ENCODE measurements at regions not wholly inside any gene's neighbourhood (a gene's known extent, or its start where the extent isn't known, plus 50 kb on each side); places are given as distances from the start of the nearest gene placed in this dataset.

DNA sequence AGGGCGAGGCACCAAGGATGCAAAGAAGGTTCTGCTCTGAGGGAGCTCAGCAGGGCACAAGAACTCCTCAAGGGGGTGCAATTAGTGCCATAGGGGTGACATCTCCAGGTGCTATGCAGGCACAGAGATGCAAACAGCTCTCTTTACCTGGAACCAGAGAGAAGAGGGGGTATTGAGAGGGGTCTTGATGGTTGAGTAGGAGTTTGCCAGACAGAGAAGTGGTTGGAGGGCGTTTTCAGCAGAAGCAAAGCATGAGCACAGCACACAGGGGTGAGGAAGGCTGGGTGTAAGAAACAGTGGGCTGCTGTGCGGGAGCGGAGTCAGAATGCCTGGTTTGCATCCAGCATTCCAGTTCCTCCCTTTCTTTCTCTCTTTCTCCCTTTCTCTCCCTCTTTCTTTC lies 81.8 kb upstream of the LHX1 start:
- Mint-ChIP-seq H3K36me3 (no peaks in the 10 kb centered on the region), H3K9me3 (0 out of 2 replicates have a peak, but pooled peaks cover 3% of the 10 kb centered on the region), H3K4me1 (peaks cover 15% of the 10 kb centered on the region), H3K27ac (no peak overlapping the region), H3K4me3 (no peak overlapping the region), H3K27me3 (ENCODE audit: low read depth) (no peaks in the 10 kb centered on the region)
- DNase-seq (ENCODE audit: low spot score) (no peak), ATAC-seq (no peak)
- ChIA-PET CTCF (interaction anchor here (0.7 to 2.4 kb wide), 2 partner anchors 11 to 15 kb away, joined by 4 to 5 read pairs; no protein-coding TSS in a partner anchor), POLR2A (no interaction called here)
- TF ChIP-seq ATF1 (CRISPR knock-in tag; IDR thresholded peaks at IDR 0.05) = no peak
- no peak for TF ChIP-seq GRHL2 (CRISPR knock-in tag; IDR thresholded peaks at IDR 0.05; ENCODE audit: insufficient replicate concordance, severe bottlenecking)
- no peak for TF ChIP-seq ZNF416 (CRISPR knock-in tag; IDR thresholded peaks at IDR 0.05)
- TF ChIP-seq GABPB1 (CRISPR knock-in tag; IDR thresholded peaks at IDR 0.05) = no peak
- TF ChIP-seq, protein P1, sequence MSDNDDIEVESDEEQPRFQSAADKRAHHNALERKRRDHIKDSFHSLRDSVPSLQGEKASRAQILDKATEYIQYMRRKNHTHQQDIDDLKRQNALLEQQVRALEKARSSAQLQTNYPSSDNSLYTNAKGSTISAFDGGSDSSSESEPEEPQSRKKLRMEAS (CRISPR knock-in tag; IDR thresholded peaks at IDR 0.05) = no peak
- TF ChIP-seq, protein P2, sequence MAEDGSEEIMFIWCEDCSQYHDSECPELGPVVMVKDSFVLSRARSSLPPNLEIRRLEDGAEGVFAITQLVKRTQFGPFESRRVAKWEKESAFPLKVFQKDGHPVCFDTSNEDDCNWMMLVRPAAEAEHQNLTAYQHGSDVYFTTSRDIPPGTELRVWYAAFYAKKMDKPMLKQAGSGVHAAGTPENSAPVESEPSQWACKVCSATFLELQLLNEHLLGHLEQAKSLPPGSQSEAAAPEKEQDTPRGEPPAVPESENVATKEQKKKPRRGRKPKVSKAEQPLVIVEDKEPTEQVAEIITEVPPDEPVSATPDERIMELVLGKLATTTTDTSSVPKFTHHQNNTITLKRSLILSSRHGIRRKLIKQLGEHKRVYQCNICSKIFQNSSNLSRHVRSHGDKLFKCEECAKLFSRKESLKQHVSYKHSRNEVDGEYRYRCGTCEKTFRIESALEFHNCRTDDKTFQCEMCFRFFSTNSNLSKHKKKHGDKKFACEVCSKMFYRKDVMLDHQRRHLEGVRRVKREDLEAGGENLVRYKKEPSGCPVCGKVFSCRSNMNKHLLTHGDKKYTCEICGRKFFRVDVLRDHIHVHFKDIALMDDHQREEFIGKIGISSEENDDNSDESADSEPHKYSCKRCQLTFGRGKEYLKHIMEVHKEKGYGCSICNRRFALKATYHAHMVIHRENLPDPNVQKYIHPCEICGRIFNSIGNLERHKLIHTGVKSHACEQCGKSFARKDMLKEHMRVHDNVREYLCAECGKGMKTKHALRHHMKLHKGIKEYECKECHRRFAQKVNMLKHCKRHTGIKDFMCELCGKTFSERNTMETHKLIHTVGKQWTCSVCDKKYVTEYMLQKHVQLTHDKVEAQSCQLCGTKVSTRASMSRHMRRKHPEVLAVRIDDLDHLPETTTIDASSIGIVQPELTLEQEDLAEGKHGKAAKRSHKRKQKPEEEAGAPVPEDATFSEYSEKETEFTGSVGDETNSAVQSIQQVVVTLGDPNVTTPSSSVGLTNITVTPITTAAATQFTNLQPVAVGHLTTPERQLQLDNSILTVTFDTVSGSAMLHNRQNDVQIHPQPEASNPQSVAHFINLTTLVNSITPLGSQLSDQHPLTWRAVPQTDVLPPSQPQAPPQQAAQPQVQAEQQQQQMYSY (CRISPR knock-in tag; IDR thresholded peaks at IDR 0.05) = peak; percentile 53; the same call in 1 of the 2 replicates

DNA sequence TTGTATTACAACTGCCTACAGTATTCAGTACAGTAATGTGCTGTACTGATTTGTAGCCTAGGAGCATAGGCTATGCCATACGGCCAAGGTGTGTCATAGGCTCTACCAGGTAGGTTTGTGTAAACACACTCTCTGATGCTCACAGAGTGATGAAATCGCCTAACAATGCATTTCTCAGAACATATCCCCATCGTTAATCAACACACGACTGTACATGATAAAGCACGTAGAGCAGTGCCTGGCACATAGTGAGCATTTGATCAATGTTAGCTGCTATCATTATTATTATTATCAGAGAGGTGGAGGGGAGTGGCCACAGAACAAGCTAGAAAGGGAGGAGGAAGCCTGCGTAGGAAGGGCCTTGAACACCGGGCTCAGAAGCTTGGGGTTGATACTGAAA lies 81.1 kb upstream of the LHX1 start:
- H3K4me1 Mint-ChIP-seq = peaks cover 15% of the 10 kb centered on the region
- TF ChIP-seq IRF2 (CRISPR knock-in tag; IDR thresholded peaks at IDR 0.05; ENCODE audit: borderline replicate concordance, low read depth) (no peak), ESRRA (CRISPR knock-in tag; IDR thresholded peaks at IDR 0.05; ENCODE audit: borderline replicate concordance) (no peak), SMAD4 (CRISPR knock-in tag; IDR thresholded peaks at IDR 0.05) (no peak), JUN (CRISPR knock-in tag; IDR thresholded peaks at IDR 0.05) (no peak), RORB (CRISPR knock-in tag; IDR thresholded peaks at IDR 0.05) (no peak), ZNF416 (CRISPR knock-in tag; IDR thresholded peaks at IDR 0.05) (no peak), ZNF219 (CRISPR knock-in tag; IDR thresholded peaks at IDR 0.05; ENCODE audit: borderline replicate concordance) (no peak)
- TF ChIP-seq, protein P3, sequence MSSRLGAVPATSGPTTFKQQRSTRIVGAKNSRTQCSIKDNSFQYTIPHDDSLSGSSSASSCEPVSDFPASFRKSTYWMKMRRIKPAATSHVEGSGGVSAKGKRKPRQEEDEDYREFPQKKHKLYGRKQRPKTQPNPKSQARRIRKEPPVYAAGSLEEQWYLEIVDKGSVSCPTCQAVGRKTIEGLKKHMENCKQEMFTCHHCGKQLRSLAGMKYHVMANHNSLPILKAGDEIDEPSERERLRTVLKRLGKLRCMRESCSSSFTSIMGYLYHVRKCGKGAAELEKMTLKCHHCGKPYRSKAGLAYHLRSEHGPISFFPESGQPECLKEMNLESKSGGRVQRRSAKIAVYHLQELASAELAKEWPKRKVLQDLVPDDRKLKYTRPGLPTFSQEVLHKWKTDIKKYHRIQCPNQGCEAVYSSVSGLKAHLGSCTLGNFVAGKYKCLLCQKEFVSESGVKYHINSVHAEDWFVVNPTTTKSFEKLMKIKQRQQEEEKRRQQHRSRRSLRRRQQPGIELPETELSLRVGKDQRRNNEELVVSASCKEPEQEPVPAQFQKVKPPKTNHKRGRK (CRISPR knock-in tag; IDR thresholded peaks at IDR 0.05; ENCODE audit: borderline replicate concordance) = no peak
- TF ChIP-seq, protein P4, sequence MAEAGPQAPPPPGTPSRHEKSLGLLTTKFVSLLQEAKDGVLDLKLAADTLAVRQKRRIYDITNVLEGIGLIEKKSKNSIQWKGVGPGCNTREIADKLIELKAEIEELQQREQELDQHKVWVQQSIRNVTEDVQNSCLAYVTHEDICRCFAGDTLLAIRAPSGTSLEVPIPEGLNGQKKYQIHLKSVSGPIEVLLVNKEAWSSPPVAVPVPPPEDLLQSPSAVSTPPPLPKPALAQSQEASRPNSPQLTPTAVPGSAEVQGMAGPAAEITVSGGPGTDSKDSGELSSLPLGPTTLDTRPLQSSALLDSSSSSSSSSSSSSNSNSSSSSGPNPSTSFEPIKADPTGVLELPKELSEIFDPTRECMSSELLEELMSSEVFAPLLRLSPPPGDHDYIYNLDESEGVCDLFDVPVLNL (CRISPR knock-in tag; IDR thresholded peaks at IDR 0.05; ENCODE audit: borderline replicate concordance, low read depth) = no peak
- TF ChIP-seq, protein P5, sequence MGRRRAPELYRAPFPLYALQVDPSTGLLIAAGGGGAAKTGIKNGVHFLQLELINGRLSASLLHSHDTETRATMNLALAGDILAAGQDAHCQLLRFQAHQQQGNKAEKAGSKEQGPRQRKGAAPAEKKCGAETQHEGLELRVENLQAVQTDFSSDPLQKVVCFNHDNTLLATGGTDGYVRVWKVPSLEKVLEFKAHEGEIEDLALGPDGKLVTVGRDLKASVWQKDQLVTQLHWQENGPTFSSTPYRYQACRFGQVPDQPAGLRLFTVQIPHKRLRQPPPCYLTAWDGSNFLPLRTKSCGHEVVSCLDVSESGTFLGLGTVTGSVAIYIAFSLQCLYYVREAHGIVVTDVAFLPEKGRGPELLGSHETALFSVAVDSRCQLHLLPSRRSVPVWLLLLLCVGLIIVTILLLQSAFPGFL (CRISPR knock-in tag; IDR thresholded peaks at IDR 0.05; ENCODE audit: borderline replicate concordance) = no peak
- TF ChIP-seq, protein P6, sequence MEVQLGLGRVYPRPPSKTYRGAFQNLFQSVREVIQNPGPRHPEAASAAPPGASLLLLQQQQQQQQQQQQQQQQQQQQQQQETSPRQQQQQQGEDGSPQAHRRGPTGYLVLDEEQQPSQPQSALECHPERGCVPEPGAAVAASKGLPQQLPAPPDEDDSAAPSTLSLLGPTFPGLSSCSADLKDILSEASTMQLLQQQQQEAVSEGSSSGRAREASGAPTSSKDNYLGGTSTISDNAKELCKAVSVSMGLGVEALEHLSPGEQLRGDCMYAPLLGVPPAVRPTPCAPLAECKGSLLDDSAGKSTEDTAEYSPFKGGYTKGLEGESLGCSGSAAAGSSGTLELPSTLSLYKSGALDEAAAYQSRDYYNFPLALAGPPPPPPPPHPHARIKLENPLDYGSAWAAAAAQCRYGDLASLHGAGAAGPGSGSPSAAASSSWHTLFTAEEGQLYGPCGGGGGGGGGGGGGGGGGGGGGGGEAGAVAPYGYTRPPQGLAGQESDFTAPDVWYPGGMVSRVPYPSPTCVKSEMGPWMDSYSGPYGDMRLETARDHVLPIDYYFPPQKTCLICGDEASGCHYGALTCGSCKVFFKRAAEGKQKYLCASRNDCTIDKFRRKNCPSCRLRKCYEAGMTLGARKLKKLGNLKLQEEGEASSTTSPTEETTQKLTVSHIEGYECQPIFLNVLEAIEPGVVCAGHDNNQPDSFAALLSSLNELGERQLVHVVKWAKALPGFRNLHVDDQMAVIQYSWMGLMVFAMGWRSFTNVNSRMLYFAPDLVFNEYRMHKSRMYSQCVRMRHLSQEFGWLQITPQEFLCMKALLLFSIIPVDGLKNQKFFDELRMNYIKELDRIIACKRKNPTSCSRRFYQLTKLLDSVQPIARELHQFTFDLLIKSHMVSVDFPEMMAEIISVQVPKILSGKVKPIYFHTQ (CRISPR knock-in tag; IDR thresholded peaks at IDR 0.05) = no peak
- TF ChIP-seq, protein P1 (CRISPR knock-in tag; IDR thresholded peaks at IDR 0.05) = no peak
- TF ChIP-seq, protein P7, sequence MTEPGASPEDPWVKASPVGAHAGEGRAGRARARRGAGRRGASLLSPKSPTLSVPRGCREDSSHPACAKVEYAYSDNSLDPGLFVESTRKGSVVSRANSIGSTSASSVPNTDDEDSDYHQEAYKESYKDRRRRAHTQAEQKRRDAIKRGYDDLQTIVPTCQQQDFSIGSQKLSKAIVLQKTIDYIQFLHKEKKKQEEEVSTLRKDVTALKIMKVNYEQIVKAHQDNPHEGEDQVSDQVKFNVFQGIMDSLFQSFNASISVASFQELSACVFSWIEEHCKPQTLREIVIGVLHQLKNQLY (CRISPR knock-in tag; IDR thresholded peaks at IDR 0.05) = no peak
- TF ChIP-seq, protein P8, sequence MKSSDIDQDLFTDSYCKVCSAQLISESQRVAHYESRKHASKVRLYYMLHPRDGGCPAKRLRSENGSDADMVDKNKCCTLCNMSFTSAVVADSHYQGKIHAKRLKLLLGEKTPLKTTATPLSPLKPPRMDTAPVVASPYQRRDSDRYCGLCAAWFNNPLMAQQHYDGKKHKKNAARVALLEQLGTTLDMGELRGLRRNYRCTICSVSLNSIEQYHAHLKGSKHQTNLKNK (CRISPR knock-in tag; IDR thresholded peaks at IDR 0.05) = no peak
- TF ChIP-seq, protein P9, sequence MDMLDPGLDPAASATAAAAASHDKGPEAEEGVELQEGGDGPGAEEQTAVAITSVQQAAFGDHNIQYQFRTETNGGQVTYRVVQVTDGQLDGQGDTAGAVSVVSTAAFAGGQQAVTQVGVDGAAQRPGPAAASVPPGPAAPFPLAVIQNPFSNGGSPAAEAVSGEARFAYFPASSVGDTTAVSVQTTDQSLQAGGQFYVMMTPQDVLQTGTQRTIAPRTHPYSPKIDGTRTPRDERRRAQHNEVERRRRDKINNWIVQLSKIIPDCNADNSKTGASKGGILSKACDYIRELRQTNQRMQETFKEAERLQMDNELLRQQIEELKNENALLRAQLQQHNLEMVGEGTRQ (CRISPR knock-in tag; IDR thresholded peaks at IDR 0.05) = no peak
- TF ChIP-seq, protein P10, sequence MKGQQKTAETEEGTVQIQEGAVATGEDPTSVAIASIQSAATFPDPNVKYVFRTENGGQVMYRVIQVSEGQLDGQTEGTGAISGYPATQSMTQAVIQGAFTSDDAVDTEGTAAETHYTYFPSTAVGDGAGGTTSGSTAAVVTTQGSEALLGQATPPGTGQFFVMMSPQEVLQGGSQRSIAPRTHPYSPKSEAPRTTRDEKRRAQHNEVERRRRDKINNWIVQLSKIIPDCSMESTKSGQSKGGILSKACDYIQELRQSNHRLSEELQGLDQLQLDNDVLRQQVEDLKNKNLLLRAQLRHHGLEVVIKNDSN (CRISPR knock-in tag; IDR thresholded peaks at IDR 0.05) = no peak

More for the DNA sequence above, 81.1 kb upstream of the LHX1 start:
- DNase-seq (ENCODE audit: low spot score) = no peak
- ATAC-seq = no peak
- Mint-ChIP-seq H3K27ac (no peak overlapping the region), H3K36me3 (no peaks in the 10 kb centered on the region), H3K27me3 (ENCODE audit: low read depth) (no peaks in the 10 kb centered on the region), H3K4me3 (no peak overlapping the region), H3K9me3 (0 out of 2 replicates have a peak, but pooled peaks cover 3% of the 10 kb centered on the region)
- CTCF ChIA-PET = interaction anchor here (2.4 to 2.6 kb wide), 2 partner anchors 13 to 14 kb away, joined by 5 to 8 read pairs; no protein-coding TSS in a partner anchor
- POLR2A ChIA-PET = no interaction called here

Measured in WTC11 (cell line).